ENCODE measurements at regions not wholly inside any gene's neighbourhood (a gene's known extent, or its start where the extent isn't known, plus 50 kb on each side); places are given as distances from the start of the nearest gene placed in this dataset.
A peak's percentile ranks its signal among the peaks of the same experiment; 100 is the strongest.

GRCh38 chr3:14289590-14290461 is 111.2 kb downstream of the LSM3 start:
- no peaks in the 10 kb centered on the region for H3K27me3 ChIP-seq
- 55 to 63% methylated on average over 2 to 7 of the region's 7 CpGs for WGBS, 2 donors (ENCODE audit: low coverage in 1 of 2)
- in situ Hi-C loops (cut with MboI; ENCODE audit: low pct_ligation_motif_present in 1 of 4, low pct_unique_long_range_greater_than_20kb in 1 of 4, low sequenced_read_pairs in 3 of 4), result no loop called here
- intact Hi-C loops (cut with DNase I; ENCODE audit: low total_unique reads), result no loop called here
- H3K36me3 ChIP-seq, result no peaks in the 10 kb centered on the region
- no peak overlapping the region for H3K4me3 ChIP-seq
- no peaks in the 10 kb centered on the region for H3K9me3 ChIP-seq
- peak overlapping the region in 1 of 4 donors; percentile 36 for H3K27ac ChIP-seq
- no peak for TF ChIP-seq POLR2A (IDR thresholded peaks at IDR 0.05)
- peak; percentile 27 to 50 (median 50) for TF ChIP-seq POLR2AphosphoS5 (IDR thresholded peaks at IDR 0.05)
- peak; percentile 52 for DNase-seq
- H3K4me1 ChIP-seq, result peaks cover 7 to 28% (median 20%) of the 10 kb centered on the region in 4 donors

DNA sequence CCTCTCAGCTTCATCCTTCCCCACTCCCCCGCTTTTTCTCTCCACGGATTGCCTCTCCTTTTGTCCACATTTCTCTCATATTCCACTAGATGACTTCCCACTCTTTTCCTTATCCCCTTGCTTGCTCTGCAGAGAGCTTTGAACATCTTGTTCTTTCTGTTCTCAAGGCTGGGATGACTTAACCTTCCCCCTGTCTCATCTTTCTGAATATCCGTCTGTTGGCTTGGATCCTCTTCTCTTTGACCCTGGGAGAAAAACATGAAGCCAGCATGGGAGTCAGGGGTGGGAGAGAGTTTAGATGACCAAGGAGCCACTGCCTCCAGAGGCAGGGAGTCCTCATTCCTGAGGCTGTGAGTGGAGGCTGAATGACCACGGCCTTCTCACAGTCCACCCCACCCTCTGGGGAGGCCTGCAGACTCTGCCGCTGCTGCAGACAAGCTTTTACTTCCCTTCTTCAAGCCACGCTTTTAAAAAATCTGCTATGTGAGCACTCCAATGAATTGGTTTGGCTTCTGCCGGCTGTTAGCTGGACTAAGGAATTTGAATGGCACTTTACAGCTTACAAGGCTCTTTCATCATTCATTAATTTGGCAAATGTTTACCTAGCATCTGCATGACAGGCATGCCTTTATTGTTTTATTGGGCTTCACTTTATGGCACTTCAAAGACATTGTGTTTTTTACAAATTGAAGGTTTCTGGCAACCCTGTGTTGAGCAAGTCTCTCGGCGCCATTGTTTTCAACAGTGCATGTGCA is 111.6 kb upstream of the SLC6A6 start:
- Histone ChIP-seq H3K9me3 (no peaks in the 10 kb centered on the region), H3K27ac (peak overlapping the region; percentile 7 to 54 (median 33)), H3K27me3 (no peaks in the 10 kb centered on the region), H3K4me1 (peaks cover 7 to 32% (median 25%) of the 10 kb centered on the region in 4 donors), H3K4me3 (no peak overlapping the region), H3K36me3 (no peaks in the 10 kb centered on the region)
- peak; percentile 32 for DNase-seq
- intact Hi-C loops (cut with DNase I; ENCODE audit: low total_unique reads), result no loop called here
- TF ChIP-seq POLR2A (IDR thresholded peaks at IDR 0.05) (no peak), EP300 (IDR thresholded peaks at IDR 0.05; ENCODE audit: low read depth) (no peak), POLR2AphosphoS5 (IDR thresholded peaks at IDR 0.05) (peak in 2 of 3 donors; percentile 60 to 70), CTCF (IDR thresholded peaks at IDR 0.05) (no peak)
- 42 to 43% methylated on average over 5 to 9 of the region's 9 CpGs for WGBS, 2 donors (ENCODE audit: low coverage in 1 of 2)
- in situ Hi-C loops (cut with MboI; ENCODE audit: low pct_ligation_motif_present in 1 of 4, low pct_unique_long_range_greater_than_20kb in 1 of 4, low sequenced_read_pairs in 3 of 4), result no loop called here

DNA sequence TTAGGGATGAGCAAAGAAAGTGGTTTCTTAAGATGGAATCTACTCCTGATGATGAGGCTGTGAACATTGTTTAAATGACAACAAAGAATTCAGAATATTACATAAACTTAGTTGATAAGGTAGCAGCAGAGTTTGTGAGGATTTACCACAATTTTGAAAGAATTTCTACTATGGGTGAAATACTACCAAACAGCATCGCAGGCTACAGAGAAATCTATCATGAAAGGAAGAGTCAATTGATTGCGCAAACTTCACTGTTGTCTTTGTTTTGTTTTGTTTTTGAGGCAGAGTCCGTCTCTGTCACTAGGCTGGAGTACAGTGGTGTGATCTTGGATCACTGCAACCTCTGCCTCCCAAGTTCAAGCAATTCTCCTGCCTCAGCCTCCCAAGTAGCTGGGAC is 107.4 kb upstream of the SLC6A6 start:
- TF ChIP-seq EP300 (IDR thresholded peaks at IDR 0.05; ENCODE audit: low read depth) (no peak), POLR2A (IDR thresholded peaks at IDR 0.05) (no peak), POLR2AphosphoS5 (IDR thresholded peaks at IDR 0.05) (no peak), CTCF (IDR thresholded peaks at IDR 0.05) (no peak)
- Histone ChIP-seq H3K27ac (peak overlapping the region in 3 of 4 donors; percentile 8 to 78 (median 56)), H3K36me3 (no peaks in the 10 kb centered on the region), H3K9me3 (no peaks in the 10 kb centered on the region), H3K27me3 (no peaks in the 10 kb centered on the region), H3K4me3 (no peak overlapping the region), H3K4me1 (peaks cover 6 to 38% (median 36%) of the 10 kb centered on the region in 4 donors)
- in situ Hi-C loops (cut with MboI; ENCODE audit: low pct_ligation_motif_present in 1 of 4, low pct_unique_long_range_greater_than_20kb in 1 of 4, low sequenced_read_pairs in 3 of 4) (no loop called here), intact Hi-C loops (cut with DNase I; ENCODE audit: low total_unique reads) (no loop called here)
- 77 to 80% methylated on average over 3 of the region's 3 CpGs for WGBS, 2 donors (ENCODE audit: low coverage in 1 of 2)
- no peak for DNase-seq

DNA sequence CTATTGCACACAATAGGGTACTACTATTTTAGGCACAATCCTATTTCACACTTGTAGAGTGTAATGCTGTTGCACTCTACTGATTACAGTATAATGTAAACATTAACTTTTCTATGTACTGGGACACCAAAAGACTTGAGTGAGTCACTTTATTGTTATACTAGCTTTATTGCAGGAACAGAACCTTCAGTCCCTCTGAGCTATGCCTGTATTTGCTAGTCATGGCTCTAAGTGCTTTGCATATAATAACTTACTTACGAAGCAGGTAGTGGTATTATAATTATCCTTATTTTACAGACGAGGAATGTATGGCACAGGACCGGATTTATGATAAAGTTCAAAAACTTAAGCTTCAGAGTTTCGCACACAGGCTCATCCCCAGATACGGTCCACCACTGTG is 106.6 kb upstream of the SLC6A6 start:
- intact Hi-C loops (cut with DNase I; ENCODE audit: low total_unique reads) (no loop called here), in situ Hi-C loops (cut with MboI; ENCODE audit: low pct_ligation_motif_present in 1 of 4, low pct_unique_long_range_greater_than_20kb in 1 of 4, low sequenced_read_pairs in 3 of 4) (no loop called here)
- no peaks in the 10 kb centered on the region for H3K27me3 ChIP-seq
- H3K4me1 ChIP-seq, result peaks cover 2 to 31% (median 28%) of the 10 kb centered on the region in 4 donors
- peak overlapping the region; percentile 58 to 78 (median 59) for H3K27ac ChIP-seq
- H3K4me3 ChIP-seq, result no peak overlapping the region
- H3K36me3 ChIP-seq, result no peaks in the 10 kb centered on the region
- DNase-seq, result no peak
- no peaks in the 10 kb centered on the region for H3K9me3 ChIP-seq
- 64 to 69% methylated on average over 4 to 5 of the region's 5 CpGs for WGBS, 2 donors (ENCODE audit: low coverage in 1 of 2)
- TF ChIP-seq EP300 (IDR thresholded peaks at IDR 0.05; ENCODE audit: low read depth) (peak; percentile 85), POLR2A (IDR thresholded peaks at IDR 0.05) (no peak), POLR2AphosphoS5 (IDR thresholded peaks at IDR 0.05) (peak in 2 of 3 donors; percentile 63 to 65), CTCF (IDR thresholded peaks at IDR 0.05) (no peak)
